PC-9 (cell line): ENCODE measurements at regions not wholly inside any gene's neighbourhood (a gene's known extent, or its start where the extent isn't known, plus 50 kb on each side); places are given as distances from the start of the nearest gene placed in this dataset.

ENCODE experiments used
- BruUV-seq: library from RNA; stranded (reverse); fragments of 400-500 nt; replicated peaks from 2 replicates; lab custom pipeline; 2021; lab: Mats Ljungman, UMichigan
- CTCF ChIA-PET: fragments of 300-600 bp; sonication (Branson Sonifier 250); formaldehyde crosslinking; loops from one replicate; lab custom pipeline; 2022; ENCODE audit warnings: antibody characterized with exemption; lab: Charles Lee
- POLR2A ChIA-PET: fragments of 300-600 bp; sonication (Branson Sonifier 250); formaldehyde crosslinking; loops from one replicate; lab custom pipeline; 2022; ENCODE audit warnings: antibody characterized with exemption; ENCODE audit not compliant: unreplicated experiment; lab: Charles Lee
- DNase-seq, 2 experiments: peaks; one replicate each; pipeline versions ENCODE4 v3.0.0 to v3.0.0-alpha.2; 2015 to 2022; ENCODE audit warnings: mixed read lengths in 1 of 2
- H2AFZ ChIP-seq: fragments of 200-600 bp; sonication (generic); 2 replicates; pipeline ENCODE4 v1.8.1; 2017; ENCODE audit warnings: antibody characterized with exemption
- H3F3A ChIP-seq: fragments of 200-600 bp; sonication (generic); 2 replicates; pipeline ENCODE4 v1.8.1; 2017; ENCODE audit warnings: antibody characterized with exemption, mild to moderate bottlenecking, low read depth; ENCODE audit not compliant: insufficient read depth
- H3K27ac ChIP-seq: fragments of 200-600 bp; sonication (generic); 2 replicates; pipeline ENCODE4 v1.6.1; 2016; ENCODE audit warnings: mixed run types
- H3K27me3 ChIP-seq: fragments of 200-600 bp; sonication (generic); 2 replicates; pipeline ENCODE4 v1.6.1; 2016; ENCODE audit warnings: low read depth, mixed run types; ENCODE audit not compliant: insufficient read depth
- H3K36me3 ChIP-seq: fragments of 200-600 bp; sonication (generic); 2 replicates; pipeline ENCODE4 v1.6.1; 2016; ENCODE audit warnings: low read depth, mixed run types
- H3K4me1 ChIP-seq: fragments of 200-600 bp; sonication (generic); replicated peaks from 2 replicates; pipeline ENCODE4 v1.6.1; 2016; ENCODE audit warnings: mixed run types; ENCODE audit not compliant: insufficient read depth
- H3K4me2 ChIP-seq: fragments of 200-600 bp; sonication (generic); 2 replicates; pipeline ENCODE4 v1.6.1; 2017; ENCODE audit warnings: mixed run types
- H3K4me3 ChIP-seq: fragments of 200-600 bp; sonication (generic); 2 replicates; pipeline ENCODE4 v1.6.1; 2016; ENCODE audit warnings: mixed run types
- H3K79me2 ChIP-seq: fragments of 200-600 bp; sonication (generic); 2 replicates; pipeline ENCODE4 v1.6.1; 2017; ENCODE audit warnings: low read depth, mixed run types
- H3K9me2 ChIP-seq: fragments of 200-600 bp; sonication (generic); 2 replicates; pipeline ENCODE4 v1.8.1; 2017; ENCODE audit warnings: mild to moderate bottlenecking; ENCODE audit not compliant: insufficient read depth
- H3K9me3 ChIP-seq: fragments of 200-600 bp; sonication (generic); 2 replicates; pipeline ENCODE4 v1.8.1; 2016; ENCODE audit warnings: low read depth; ENCODE audit not compliant: insufficient read depth
- H4K20me1 ChIP-seq: fragments of 200-600 bp; sonication (generic); 2 replicates; pipeline ENCODE4 v1.8.1; 2017; ENCODE audit not compliant: insufficient read depth
- CTCF ChIP-seq: fragments of 200-600 bp; sonication (generic); conservative IDR thresholded peaks from 2 replicates; pipeline ENCODE4 v1.6.1; 2017; ENCODE audit warnings: mixed run types, antibody characterized with exemption, mild to moderate bottlenecking, moderate library complexity
- EZH2 ChIP-seq: fragments of 200-600 bp; sonication (generic); IDR thresholded peaks from 2 replicates; pipeline ENCODE4 v1.8.0; 2017; ENCODE audit warnings: antibody characterized with exemption, low read depth
- intact Hi-C: fragments of 100-400 bp; cut with micrococcal nuclease; formaldehyde crosslinking; loops from one replicate; pipeline ENCODE4 v1.10.0; 2022; ENCODE audit not compliant: unreplicated experiment

- intact Hi-C loops = no loop called here
- Histone ChIP-seq H3K9me3 (no peaks in the 10 kb centered on the region), H3K79me2 (no peaks in the 10 kb centered on the region), H2AFZ (no peak overlapping the region), H3K4me2 (no peak overlapping the region), H3K27ac (no peak overlapping the region), H3K4me1 (no peaks in the 10 kb centered on the region), H3K9me2 (no peaks in the 10 kb centered on the region), H3K27me3 (no peaks in the 10 kb centered on the region), H3F3A (no peaks in the 10 kb centered on the region), H3K36me3 (no peaks in the 10 kb centered on the region), H3K4me3 (no peak overlapping the region), H4K20me1 (no peaks in the 10 kb centered on the region)
- POLR2A ChIA-PET = no interaction called here
- TF ChIP-seq CTCF (no peak), EZH2 (no peak)
- CTCF ChIA-PET = no interaction called here
- DNase-seq = no peak
- BruUV-seq = no TSS peak
Measured at GRCh38 chr10:64130152-64130551, 609.0 kb downstream of the REEP3 start.

- Histone ChIP-seq H4K20me1 (no peaks in the 10 kb centered on the region), H3K4me2 (no peak overlapping the region), H3K36me3 (no peaks in the 10 kb centered on the region), H3K4me1 (no peaks in the 10 kb centered on the region), H3K79me2 (no peaks in the 10 kb centered on the region), H3K27ac (no peak overlapping the region), H3K9me2 (no peaks in the 10 kb centered on the region), H2AFZ (no peak overlapping the region), H3K4me3 (no peak overlapping the region), H3F3A (no peaks in the 10 kb centered on the region), H3K9me3 (no peaks in the 10 kb centered on the region), H3K27me3 (no peaks in the 10 kb centered on the region)
- intact Hi-C loops = no loop called here
- TF ChIP-seq CTCF (no peak), EZH2 (no peak)
- BruUV-seq = no TSS peak
- DNase-seq = no peak
- ChIA-PET POLR2A (no interaction called here), CTCF (no interaction called here)
Measured at GRCh38 chr10:64134676-64135075, 613.5 kb downstream of the REEP3 start.

GRCh38 chr10:64142395-64142794 is 621.2 kb downstream of the REEP3 start:
- no peaks in the 10 kb centered on the region for H3K36me3 ChIP-seq
- ChIA-PET POLR2A (no interaction called here), CTCF (no interaction called here)
- no peak for DNase-seq
- H3K27me3 ChIP-seq = no peaks in the 10 kb centered on the region
- no peak overlapping the region for H3K4me3 ChIP-seq
- TF ChIP-seq EZH2 = no peak
- TF ChIP-seq CTCF = no peak
- no peaks in the 10 kb centered on the region for H3F3A ChIP-seq
- no peaks in the 10 kb centered on the region for H3K9me3 ChIP-seq
- no peaks in the 10 kb centered on the region for H3K4me1 ChIP-seq
- no peaks in the 10 kb centered on the region for H3K79me2 ChIP-seq
- intact Hi-C loops = no loop called here
- H3K4me2 ChIP-seq = no peak overlapping the region
- no peaks in the 10 kb centered on the region for H3K9me2 ChIP-seq
- H3K27ac ChIP-seq = no peak overlapping the region
- BruUV-seq = no TSS peak
- no peaks in the 10 kb centered on the region for H4K20me1 ChIP-seq
- H2AFZ ChIP-seq = no peak overlapping the region
